ENCODE measurements at regions not wholly inside any gene's neighbourhood (a gene's known extent, or its start where the extent isn't known, plus 50 kb on each side); places are given as distances from the start of the nearest gene placed in this dataset.
A peak's percentile ranks its signal among the peaks of the same experiment; 100 is the strongest.

- Histone ChIP-seq H2AFZ (ENCODE audit: low read length) (no peak overlapping the region), H3K27ac (ENCODE audit: insufficient read depth, low read length) (no peak overlapping the region), H3K9ac (ENCODE audit: insufficient read depth, low read length) (no peak overlapping the region), H4K20me1 (ENCODE audit: control insufficient read depth, extremely low read depth, insufficient read depth, low read length) (no peaks in the 10 kb centered on the region), H3K4me2 (ENCODE audit: extremely low read depth, insufficient read depth, low read length) (no peak overlapping the region), H3K4me3 (replicated peaks in 1 of 4; ENCODE audit: control extremely low read depth in 1 of 4, insufficient read depth in 1 of 4, low read depth in 3 of 4, low read length in 4 of 4) (no peak overlapping the region), H3K79me2 (ENCODE audit: control insufficient read depth, insufficient read depth, low read length) (no peaks in the 10 kb centered on the region), H3K4me1 (ENCODE audit: control insufficient read depth, extremely low read depth, insufficient read depth, low read length) (no peaks in the 10 kb centered on the region), H3K36me3 (ENCODE audit: control insufficient read depth, insufficient read depth, low read length) (no peaks in the 10 kb centered on the region), H3K9me3 (ENCODE audit: control insufficient read depth, insufficient read depth, low read depth, low read length) (no peaks in the 10 kb centered on the region), H3K27me3 (ENCODE audit: control insufficient read depth, insufficient read depth, low read length) (no peaks in the 10 kb centered on the region)
- peak; percentile 13 to 17 for DNase-seq (ENCODE audit: low read depth in 2 of 2)
- TF ChIP-seq EZH2 (IDR thresholded peaks at IDR 0.05; ENCODE audit: low read length, missing control alignments) = no peak
- no peak for TF ChIP-seq CTCF (conservative IDR thresholded peaks at IDR 0.05 in 1 of 2, IDR thresholded peaks at IDR 0.05 in 1 of 2; ENCODE audit: low read depth in 1 of 2, low read length in 2 of 2)
Measured at GRCh38 chr10:33441561-33441960, 107.1 kb upstream of the NRP1 start.

GRCh38 chr10:33434933-33435332 lies 100.5 kb upstream of the NRP1 start:
- Histone ChIP-seq H3K4me2 (ENCODE audit: extremely low read depth, insufficient read depth, low read length) (peak overlapping the region; percentile 29), H3K36me3 (ENCODE audit: control insufficient read depth, insufficient read depth, low read length) (no peaks in the 10 kb centered on the region), H2AFZ (ENCODE audit: low read length) (peak overlapping the region; percentile 37), H3K9ac (ENCODE audit: insufficient read depth, low read length) (no peak overlapping the region), H3K79me2 (ENCODE audit: control insufficient read depth, insufficient read depth, low read length) (no peaks in the 10 kb centered on the region), H3K4me1 (ENCODE audit: control insufficient read depth, extremely low read depth, insufficient read depth, low read length) (no peaks in the 10 kb centered on the region), H3K4me3 (replicated peaks in 1 of 4; ENCODE audit: control extremely low read depth in 1 of 4, insufficient read depth in 1 of 4, low read depth in 3 of 4, low read length in 4 of 4) (no peak overlapping the region), H3K27me3 (ENCODE audit: control insufficient read depth, insufficient read depth, low read length) (no peaks in the 10 kb centered on the region), H3K27ac (ENCODE audit: insufficient read depth, low read length) (no peak overlapping the region), H4K20me1 (ENCODE audit: control insufficient read depth, extremely low read depth, insufficient read depth, low read length) (no peaks in the 10 kb centered on the region), H3K9me3 (ENCODE audit: control insufficient read depth, insufficient read depth, low read depth, low read length) (no peaks in the 10 kb centered on the region)
- no peak for DNase-seq (ENCODE audit: low read depth in 2 of 2)
- TF ChIP-seq CTCF (conservative IDR thresholded peaks at IDR 0.05 in 1 of 2, IDR thresholded peaks at IDR 0.05 in 1 of 2; ENCODE audit: low read depth in 1 of 2, low read length in 2 of 2) (no peak), EZH2 (IDR thresholded peaks at IDR 0.05; ENCODE audit: low read length, missing control alignments) (no peak)

- no peaks in the 10 kb centered on the region for H3K36me3 ChIP-seq (ENCODE audit: control insufficient read depth, insufficient read depth, low read length)
- H3K27me3 ChIP-seq (ENCODE audit: control insufficient read depth, insufficient read depth, low read length) = no peaks in the 10 kb centered on the region
- no peaks in the 10 kb centered on the region for H3K4me1 ChIP-seq (ENCODE audit: control insufficient read depth, extremely low read depth, insufficient read depth, low read length)
- no peak for DNase-seq (ENCODE audit: low read depth in 2 of 2)
- no peak overlapping the region for H3K4me3 ChIP-seq (replicated peaks in 1 of 4; ENCODE audit: control extremely low read depth in 1 of 4, insufficient read depth in 1 of 4, low read depth in 3 of 4, low read length in 4 of 4)
- no peak overlapping the region for H3K27ac ChIP-seq (ENCODE audit: insufficient read depth, low read length)
- H2AFZ ChIP-seq (ENCODE audit: low read length) = no peak overlapping the region
- no peaks in the 10 kb centered on the region for H3K79me2 ChIP-seq (ENCODE audit: control insufficient read depth, insufficient read depth, low read length)
- TF ChIP-seq EZH2 (IDR thresholded peaks at IDR 0.05; ENCODE audit: low read length, missing control alignments) (no peak), CTCF (conservative IDR thresholded peaks at IDR 0.05 in 1 of 2, IDR thresholded peaks at IDR 0.05 in 1 of 2; ENCODE audit: low read depth in 1 of 2, low read length in 2 of 2) (no peak)
- no peaks in the 10 kb centered on the region for H3K9me3 ChIP-seq (ENCODE audit: control insufficient read depth, insufficient read depth, low read depth, low read length)
- H3K9ac ChIP-seq (ENCODE audit: insufficient read depth, low read length) = no peak overlapping the region
- H3K4me2 ChIP-seq (ENCODE audit: extremely low read depth, insufficient read depth, low read length) = no peak overlapping the region
- H4K20me1 ChIP-seq (ENCODE audit: control insufficient read depth, extremely low read depth, insufficient read depth, low read length) = no peaks in the 10 kb centered on the region
Measured at GRCh38 chr10:33428682-33429081, 94.2 kb upstream of the NRP1 start.
